Natural killer cell treated with Interleukin-12 subunit alpha and Interleukin-12 subunit beta and Interleukin-15 and Interleukin-18, amount 100 ng/mL, for 72 hours (primary cell): ENCODE measurements at regions not wholly inside any gene's neighbourhood (a gene's known extent, or its start where the extent isn't known, plus 50 kb on each side); places are given as distances from the start of the nearest gene placed in this dataset.

Experiments
- ATAC-seq, 2 donors: fragments of 150-1000 bp; cut with Tn5 transposase in 1 of 2; sonication (Bioruptor Pico), chemical (Tn5 transposase) in 1 of 2; 2 replicates each; pipeline ENCODE4 v1.10.0; 2021
- DNase-seq: peaks from one replicate; pipeline ENCODE4 v3.0.0; 2022; ENCODE audit warnings: low spot score
- H3K27ac Mint-ChIP-seq, 2 donors: 1 replicate in 1 of 2; 2 replicates in 1 of 2; pipeline ENCODE4 v1.8.0; 2022; ENCODE audit warnings: mixed read lengths in 2 of 2, mild to moderate bottlenecking in 1 of 2, moderate library complexity in 1 of 2
- H3K27me3 Mint-ChIP-seq, 2 donors: 1 replicate in 1 of 2; 2 replicates in 1 of 2; pipeline ENCODE4 v1.8.0; 2022; ENCODE audit warnings: mixed read lengths in 2 of 2
- H3K36me3 Mint-ChIP-seq: one replicate; pipeline ENCODE4 v1.8.0; 2022; ENCODE audit warnings: mixed read lengths
- H3K4me1 Mint-ChIP-seq, 2 donors: 1 replicate in 1 of 2; 2 replicates in 1 of 2; pipeline ENCODE4 v1.8.0; 2022; ENCODE audit warnings: low read depth in 2 of 2, mixed read lengths in 2 of 2, mild to moderate bottlenecking in 1 of 2
- H3K4me3 Mint-ChIP-seq: one replicate; pipeline ENCODE4 v1.8.0; 2022; ENCODE audit warnings: mixed read lengths
- H3K9me3 Mint-ChIP-seq: 2 replicates; pipeline ENCODE4 v1.8.0; 2022; ENCODE audit warnings: mixed read lengths

GRCh38 chr1:115428676-115429075 lies 90.6 kb upstream of the NGF start:
- DNase-seq (no peak), ATAC-seq (no peak)

GRCh38 chr1:115428256-115428655 lies 90.2 kb upstream of the NGF start:
- Mint-ChIP-seq H3K27me3 (peaks cover 14 to 20% of the 10 kb centered on the region in 2 donors), H3K4me1 (no peaks in the 10 kb centered on the region), H3K9me3 (no peaks in the 10 kb centered on the region), H3K4me3 (no peak overlapping the region), H3K27ac (no peak overlapping the region), H3K36me3 (no peaks in the 10 kb centered on the region)
- no peak for ATAC-seq
- DNase-seq = no peak

More at GRCh38 chr1:115428676-115429075, 90.6 kb upstream of the NGF start:
- Mint-ChIP-seq H3K27ac (no peak overlapping the region), H3K27me3 (peaks cover 15 to 16% of the 10 kb centered on the region in 2 donors), H3K4me3 (no peak overlapping the region), H3K36me3 (no peaks in the 10 kb centered on the region), H3K9me3 (no peaks in the 10 kb centered on the region), H3K4me1 (no peaks in the 10 kb centered on the region)

DNA sequence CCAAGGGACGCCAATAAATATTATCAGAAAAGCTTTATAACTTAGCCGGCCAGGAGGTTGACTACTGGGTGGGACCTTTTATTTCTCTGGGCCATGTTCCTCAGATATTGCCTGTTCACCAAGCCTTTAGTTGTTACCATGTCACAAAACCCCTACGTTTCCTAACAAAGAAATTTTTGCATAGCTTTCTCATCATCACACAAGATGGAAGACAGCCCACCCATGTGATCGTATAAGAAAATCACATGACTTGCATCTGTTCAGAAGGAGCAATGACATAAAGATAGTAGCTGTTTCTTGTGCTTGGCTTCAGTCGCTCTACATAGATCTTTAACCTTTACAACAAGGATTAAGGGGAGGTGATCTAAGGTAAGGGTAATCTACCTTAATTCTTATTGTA lies 88.9 kb upstream of the NGF start:
- no peak overlapping the region for H3K27ac Mint-ChIP-seq
- ATAC-seq = no peak

DNA sequence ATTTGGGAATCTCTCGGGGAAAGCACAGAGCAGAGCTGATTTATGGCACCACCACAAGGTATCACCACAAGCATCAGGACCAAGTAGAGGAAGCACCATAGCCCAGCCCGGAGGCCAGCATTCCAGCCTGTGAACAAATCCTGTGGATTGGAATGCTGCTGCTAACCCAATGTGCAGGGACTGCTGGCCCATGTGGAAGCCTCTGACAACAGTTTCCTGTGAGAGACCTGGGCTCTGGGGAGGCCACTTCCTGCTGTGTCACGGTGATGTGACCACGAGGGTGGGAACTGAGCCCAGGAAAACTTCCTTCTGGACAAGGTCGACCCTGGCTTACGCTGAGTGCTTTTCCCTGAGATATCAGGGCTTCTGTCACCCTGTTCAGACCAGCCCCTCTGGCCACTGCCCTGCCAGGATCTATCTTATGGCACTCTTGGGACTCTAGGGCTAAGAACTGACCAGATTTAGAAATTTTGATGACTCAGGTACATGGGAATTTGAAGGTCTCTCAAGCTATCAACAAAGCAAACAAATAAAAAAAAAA lies 88.3 kb upstream of the NGF start:
- Mint-ChIP-seq H3K36me3 (no peaks in the 10 kb centered on the region), H3K9me3 (no peaks in the 10 kb centered on the region), H3K27me3 (peaks cover 15 to 28% of the 10 kb centered on the region in 2 donors), H3K4me1 (no peaks in the 10 kb centered on the region), H3K27ac (no peak overlapping the region), H3K4me3 (no peak overlapping the region)
- DNase-seq (no peak), ATAC-seq (no peak)

More for the DNA sequence above, 88.9 kb upstream of the NGF start:
- Mint-ChIP-seq H3K9me3 (no peaks in the 10 kb centered on the region), H3K27me3 (peaks cover 15 to 28% of the 10 kb centered on the region in 2 donors), H3K4me1 (no peaks in the 10 kb centered on the region), H3K4me3 (no peak overlapping the region), H3K36me3 (no peaks in the 10 kb centered on the region)
- no peak for DNase-seq

DNA sequence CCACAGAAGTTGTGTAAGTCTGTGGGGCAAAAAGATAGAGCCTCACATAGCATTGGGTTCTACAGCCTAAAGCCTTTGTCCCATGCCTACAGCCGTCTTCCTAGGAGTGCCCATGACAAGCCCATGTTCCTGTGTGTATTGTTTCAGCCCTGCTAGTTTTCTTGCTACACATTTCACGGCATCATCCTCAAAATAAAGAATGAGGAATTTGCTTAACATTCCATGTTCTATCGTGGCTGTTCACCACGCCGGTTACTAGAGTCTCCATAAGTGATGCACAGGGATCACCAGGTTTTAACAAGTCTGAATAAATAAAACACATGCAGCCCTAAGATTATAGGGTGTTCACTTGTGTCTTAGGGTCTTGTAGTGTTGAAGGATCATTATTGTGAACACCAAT lies 87.4 kb upstream of the NGF start:
- H3K27me3 Mint-ChIP-seq = peaks cover 15 to 28% of the 10 kb centered on the region in 2 donors
- ATAC-seq (no peak), DNase-seq (no peak)
- no peak overlapping the region for H3K4me3 Mint-ChIP-seq
- no peaks in the 10 kb centered on the region for H3K9me3 Mint-ChIP-seq
- H3K36me3 Mint-ChIP-seq = no peaks in the 10 kb centered on the region
- no peak overlapping the region for H3K27ac Mint-ChIP-seq
- H3K4me1 Mint-ChIP-seq = no peaks in the 10 kb centered on the region

GRCh38 chr1:115423776-115424175 lies 85.7 kb upstream of the NGF start:
- Mint-ChIP-seq H3K9me3 (no peaks in the 10 kb centered on the region), H3K27me3 (peaks cover 9 to 13% of the 10 kb centered on the region in 2 donors), H3K27ac (no peak overlapping the region), H3K4me1 (no peaks in the 10 kb centered on the region), H3K4me3 (no peak overlapping the region), H3K36me3 (no peaks in the 10 kb centered on the region)
- DNase-seq (no peak), ATAC-seq (no peak)

DNA sequence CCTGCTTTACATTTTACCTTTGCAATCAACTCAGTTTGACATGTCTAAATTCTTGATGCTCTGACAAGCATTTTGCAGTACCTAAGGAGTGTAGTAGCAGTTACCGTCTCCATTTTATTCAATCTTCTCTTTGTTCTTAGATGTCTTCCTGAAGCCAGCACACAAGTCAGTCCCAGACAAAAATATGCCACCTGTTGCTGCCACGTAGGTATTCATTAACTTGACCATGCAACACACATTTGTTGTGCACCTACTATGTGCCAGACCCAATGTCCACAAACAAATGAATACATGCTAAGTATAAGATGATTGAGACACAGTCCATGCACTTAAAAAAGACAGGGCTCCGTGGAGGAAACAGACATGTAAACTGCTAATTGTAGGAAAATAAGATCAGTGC lies 81.5 kb upstream of the NGF start:
- H3K4me1 Mint-ChIP-seq = no peaks in the 10 kb centered on the region
- ATAC-seq = no peak
- H3K4me3 Mint-ChIP-seq = no peak overlapping the region
- H3K36me3 Mint-ChIP-seq = no peaks in the 10 kb centered on the region
- H3K27ac Mint-ChIP-seq = no peak overlapping the region
- no peak for DNase-seq
- H3K9me3 Mint-ChIP-seq = no peaks in the 10 kb centered on the region
- peaks cover 9 to 13% of the 10 kb centered on the region in 2 donors for H3K27me3 Mint-ChIP-seq

DNA sequence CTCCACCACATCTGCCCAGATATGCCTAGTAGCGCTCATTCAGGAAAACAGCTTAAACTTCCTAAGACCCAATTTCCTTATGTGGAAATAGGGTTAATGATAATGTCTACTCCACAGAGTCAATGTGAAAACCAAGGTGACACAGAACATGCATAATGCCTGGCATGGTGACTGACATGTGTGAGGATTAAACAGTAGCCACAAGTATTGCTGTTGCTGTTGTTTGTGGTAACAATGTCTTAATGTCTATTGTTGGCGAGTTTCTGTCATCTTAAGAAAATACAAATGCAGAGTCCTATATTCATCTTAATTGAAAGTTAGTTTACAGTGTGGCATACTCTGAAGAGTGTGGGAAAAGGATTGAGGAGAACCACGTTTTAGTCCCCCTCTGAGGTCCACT lies 75.6 kb upstream of the NGF start:
- H3K9me3 Mint-ChIP-seq = peaks cover 6% of the 10 kb centered on the region
- ATAC-seq = no peak
- H3K36me3 Mint-ChIP-seq = no peaks in the 10 kb centered on the region
- no peak overlapping the region for H3K4me3 Mint-ChIP-seq
- peaks cover 10 to 11% of the 10 kb centered on the region in 2 donors for H3K27me3 Mint-ChIP-seq
- no peaks in the 10 kb centered on the region for H3K4me1 Mint-ChIP-seq
- no peak overlapping the region for H3K27ac Mint-ChIP-seq
- DNase-seq = no peak

DNA sequence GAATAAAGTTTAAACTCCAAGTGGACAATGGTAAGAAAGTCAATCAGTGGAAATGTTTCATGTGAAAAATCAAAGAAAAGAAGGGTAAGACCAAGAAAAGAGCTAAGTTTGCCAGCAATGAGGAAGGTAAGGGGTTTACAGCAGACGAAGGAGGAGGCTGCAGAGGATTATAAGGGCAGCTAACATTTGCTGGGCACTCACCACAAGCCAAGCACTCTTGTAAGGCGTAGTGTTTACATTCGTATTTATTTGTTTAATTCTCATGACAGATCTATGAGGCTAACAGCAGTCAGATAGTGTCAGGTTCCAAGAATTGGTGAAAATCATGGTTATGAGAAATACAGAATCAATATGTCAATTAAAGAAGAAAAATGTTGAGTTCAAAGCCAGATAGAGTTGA lies 75.2 kb upstream of the NGF start:
- Mint-ChIP-seq H3K27ac (no peak overlapping the region), H3K4me3 (no peak overlapping the region), H3K9me3 (peaks cover 6% of the 10 kb centered on the region), H3K4me1 (no peaks in the 10 kb centered on the region), H3K36me3 (no peaks in the 10 kb centered on the region), H3K27me3 (peaks cover 10 to 12% of the 10 kb centered on the region in 2 donors)
- DNase-seq (no peak), ATAC-seq (no peak)

GRCh38 chr1:115412733-115413132 lies 74.7 kb upstream of the NGF start:
- H3K4me3 Mint-ChIP-seq = no peak overlapping the region
- DNase-seq (no peak), ATAC-seq (no peak)
- H3K27me3 Mint-ChIP-seq = peaks cover 15 to 17% of the 10 kb centered on the region in 2 donors
- peaks cover 9% of the 10 kb centered on the region for H3K9me3 Mint-ChIP-seq
- no peak overlapping the region for H3K27ac Mint-ChIP-seq
- no peaks in the 10 kb centered on the region for H3K4me1 Mint-ChIP-seq
- no peaks in the 10 kb centered on the region for H3K36me3 Mint-ChIP-seq

GRCh38 chr1:115412286-115412685 lies 74.2 kb upstream of the NGF start:
- no peak overlapping the region for H3K4me3 Mint-ChIP-seq
- no peak for ATAC-seq
- DNase-seq = no peak
- H3K4me1 Mint-ChIP-seq = no peaks in the 10 kb centered on the region
- H3K27ac Mint-ChIP-seq = no peak overlapping the region
- no peaks in the 10 kb centered on the region for H3K36me3 Mint-ChIP-seq
- peaks cover 10% of the 10 kb centered on the region for H3K9me3 Mint-ChIP-seq
- peaks cover 17 to 18% of the 10 kb centered on the region in 2 donors for H3K27me3 Mint-ChIP-seq

- Mint-ChIP-seq H3K36me3 (no peaks in the 10 kb centered on the region), H3K27ac (no peak overlapping the region), H3K9me3 (peaks cover 13% of the 10 kb centered on the region), H3K4me1 (no peaks in the 10 kb centered on the region), H3K27me3 (peaks cover 20 to 24% of the 10 kb centered on the region in 2 donors), H3K4me3 (no peak overlapping the region)
- no peak for ATAC-seq
- no peak for DNase-seq
These were observed 73.5 kb upstream of the NGF start for GRCh38 chr1:115411371-115412063.

DNA sequence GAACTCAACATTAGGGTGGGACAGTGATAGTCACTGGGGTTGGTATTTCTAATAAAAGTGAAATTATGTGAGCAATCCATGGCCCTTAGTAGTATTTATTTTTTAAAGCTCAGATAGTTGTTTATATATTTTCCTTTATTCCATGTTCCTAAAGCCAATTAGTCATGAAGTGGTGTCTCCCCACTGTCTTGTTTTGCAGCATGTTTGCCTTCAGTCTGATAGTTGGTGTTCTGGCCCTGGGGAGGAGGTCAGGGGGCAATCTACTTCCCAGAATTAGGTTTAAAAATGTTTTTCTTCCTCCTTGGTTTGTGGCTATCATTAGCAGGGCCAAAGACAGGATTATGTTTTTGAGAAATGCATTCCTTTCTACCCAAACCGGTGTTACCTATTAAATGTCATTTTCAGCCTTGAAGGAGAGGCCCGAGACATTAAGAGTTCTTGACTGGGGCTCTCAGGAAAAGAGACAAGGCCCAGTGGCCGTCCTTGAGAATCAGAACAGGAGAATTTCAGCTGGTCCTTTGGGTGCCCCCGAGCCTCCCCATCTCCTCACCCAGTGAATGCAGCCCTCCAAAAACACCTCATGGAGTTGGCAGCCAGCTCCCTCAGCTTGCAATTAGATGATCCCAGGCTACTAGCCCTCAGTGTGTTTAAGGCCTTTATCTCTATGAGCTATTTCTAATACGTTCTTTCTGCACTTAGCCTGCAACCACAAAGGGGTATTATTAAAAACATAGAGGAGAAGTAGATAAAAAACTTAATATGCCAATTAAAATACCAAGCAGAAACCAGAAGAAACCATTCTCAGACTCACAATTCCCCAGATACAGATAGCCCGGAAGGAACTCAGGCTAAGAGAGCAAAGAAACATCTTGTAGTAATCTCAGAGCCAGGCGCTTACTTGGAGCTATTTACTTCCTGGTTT lies 71.3 kb upstream of the NGF start:
- no peak for DNase-seq
- no peak overlapping the region for H3K4me3 Mint-ChIP-seq

GRCh38 chr1:115408533-115408932 lies 70.5 kb upstream of the NGF start:
- Mint-ChIP-seq H3K4me1 (no peaks in the 10 kb centered on the region), H3K36me3 (no peaks in the 10 kb centered on the region), H3K4me3 (no peak overlapping the region), H3K27ac (no peak overlapping the region), H3K9me3 (peaks cover 17% of the 10 kb centered on the region), H3K27me3 (peaks cover 26 to 33% of the 10 kb centered on the region in 2 donors)
- ATAC-seq (no peak), DNase-seq (no peak)

More for the DNA sequence above, 71.3 kb upstream of the NGF start:
- no peak for ATAC-seq
- peaks cover 17% of the 10 kb centered on the region for H3K9me3 Mint-ChIP-seq
- H3K4me1 Mint-ChIP-seq = no peaks in the 10 kb centered on the region
- no peaks in the 10 kb centered on the region for H3K36me3 Mint-ChIP-seq
- peaks cover 28 to 33% of the 10 kb centered on the region in 2 donors for H3K27me3 Mint-ChIP-seq
- no peak overlapping the region for H3K27ac Mint-ChIP-seq
